Upper lobe of right lung (tissue), 1 donor: ENCODE measurements at regions not wholly inside any gene's neighbourhood (a gene's known extent, or its start where the extent isn't known, plus 50 kb on each side); places are given as distances from the start of the nearest gene placed in this dataset.
A peak's percentile ranks its signal among the peaks of the same experiment; 100 is the strongest.

ENCODE experiments used
- ATAC-seq: fragments of 200-7000 bp; cut with Tn5 transposase; one replicate; pipeline ENCODE4 v1.9.1; 2020; ENCODE audit warnings: mild to moderate bottlenecking, moderate library complexity
- DNase-seq: peaks from one replicate; pipeline ENCODE4 v3.0.0-alpha.2; 2020
- H3K27ac ChIP-seq: fragments of 200-600 bp; one replicate; pipeline ENCODE4 v1.8.0; 2022
- H3K27me3 ChIP-seq: fragments of 200-600 bp; one replicate; pipeline ENCODE4 v1.8.0; 2022; ENCODE audit warnings: mild to moderate bottlenecking
- H3K36me3 ChIP-seq: fragments of 200-600 bp; one replicate; pipeline ENCODE4 v1.8.0; 2022
- H3K4me1 ChIP-seq: fragments of 200-600 bp; one replicate; pipeline ENCODE4 v1.8.0; 2022
- H3K4me3 ChIP-seq: fragments of 200-600 bp; one replicate; pipeline ENCODE4 v1.8.0; 2022; ENCODE audit warnings: mild to moderate bottlenecking
- H3K9me3 ChIP-seq: fragments of 200-600 bp; one replicate; pipeline ENCODE4 v1.8.0; 2022
- intact Hi-C: fragments of 100-400 bp; cut with DNase I; formaldehyde crosslinking; loops from one replicate; pipeline ENCODE4 v1.11.0; 2022
- TF ChIP-seq, protein P1 (sequence below): fragments of 200-600 bp; IDR thresholded peaks from one replicate; pipeline ENCODE4 v1.8.0; 2022; ENCODE audit warnings: antibody characterized with exemption
- donor health status: DM: no; HTN: yes; CAD: no; lungs with severe emphysema.

DNA sequence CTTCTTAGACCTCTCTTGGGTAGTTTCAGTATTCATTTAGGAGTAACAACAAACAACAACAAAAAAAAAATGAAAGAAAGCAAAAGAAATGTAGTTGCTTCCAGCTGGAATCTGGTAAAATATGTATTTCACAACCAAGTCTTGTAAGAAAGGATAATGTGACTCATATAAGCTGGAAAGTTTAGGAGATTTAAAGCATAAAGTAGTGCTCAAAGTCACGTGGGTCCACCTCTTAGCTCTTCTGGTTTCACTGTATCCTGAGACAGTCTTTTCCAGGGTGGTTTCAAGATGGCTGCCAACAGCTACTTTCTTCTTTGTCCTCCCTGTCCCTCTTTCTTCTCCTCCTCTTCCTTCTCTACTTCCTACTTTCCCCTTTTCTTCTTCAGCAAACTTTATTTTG lies 69.5 kb upstream of the CDK13 start:
- Histone ChIP-seq H3K27ac (no peak overlapping the region), H3K9me3 (no peaks in the 10 kb centered on the region)
- intact Hi-C loops = no loop called here

DNA sequence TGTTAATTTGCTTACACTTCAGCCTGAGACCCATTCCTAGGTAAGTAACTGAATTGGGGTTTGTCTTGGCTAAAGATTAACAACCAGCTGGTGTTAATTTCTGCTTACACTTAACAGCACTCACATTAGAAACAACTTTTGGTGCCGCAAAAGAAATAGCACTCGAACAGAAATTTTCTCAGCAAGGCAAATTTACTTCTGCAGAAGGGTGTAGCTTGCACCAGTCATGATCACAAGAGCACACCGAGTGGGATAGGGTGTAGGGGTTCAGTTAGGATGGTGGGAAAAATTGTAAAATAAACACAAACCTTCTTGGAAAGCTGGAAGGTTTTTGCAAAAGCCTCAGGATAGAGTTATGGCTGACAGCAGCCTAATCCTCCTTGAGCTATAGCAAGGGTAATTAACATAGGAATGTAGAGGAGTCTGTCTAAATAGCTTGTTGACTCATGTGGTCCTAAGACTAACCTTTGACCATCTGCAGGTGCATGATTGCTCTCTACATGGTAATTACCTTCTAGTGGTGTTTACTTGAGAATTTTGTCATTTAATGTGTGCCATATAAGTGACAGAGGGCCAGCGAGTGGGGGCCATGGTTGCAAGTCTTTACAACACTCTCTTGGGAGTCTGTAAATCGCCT lies 67.8 kb upstream of the CDK13 start:
- Histone ChIP-seq H3K27me3 (no peaks in the 10 kb centered on the region), H3K4me1 (no peaks in the 10 kb centered on the region), H3K9me3 (no peaks in the 10 kb centered on the region), H3K36me3 (no peaks in the 10 kb centered on the region), H3K27ac (no peak overlapping the region), H3K4me3 (no peak overlapping the region)
- TF ChIP-seq, protein P1, sequence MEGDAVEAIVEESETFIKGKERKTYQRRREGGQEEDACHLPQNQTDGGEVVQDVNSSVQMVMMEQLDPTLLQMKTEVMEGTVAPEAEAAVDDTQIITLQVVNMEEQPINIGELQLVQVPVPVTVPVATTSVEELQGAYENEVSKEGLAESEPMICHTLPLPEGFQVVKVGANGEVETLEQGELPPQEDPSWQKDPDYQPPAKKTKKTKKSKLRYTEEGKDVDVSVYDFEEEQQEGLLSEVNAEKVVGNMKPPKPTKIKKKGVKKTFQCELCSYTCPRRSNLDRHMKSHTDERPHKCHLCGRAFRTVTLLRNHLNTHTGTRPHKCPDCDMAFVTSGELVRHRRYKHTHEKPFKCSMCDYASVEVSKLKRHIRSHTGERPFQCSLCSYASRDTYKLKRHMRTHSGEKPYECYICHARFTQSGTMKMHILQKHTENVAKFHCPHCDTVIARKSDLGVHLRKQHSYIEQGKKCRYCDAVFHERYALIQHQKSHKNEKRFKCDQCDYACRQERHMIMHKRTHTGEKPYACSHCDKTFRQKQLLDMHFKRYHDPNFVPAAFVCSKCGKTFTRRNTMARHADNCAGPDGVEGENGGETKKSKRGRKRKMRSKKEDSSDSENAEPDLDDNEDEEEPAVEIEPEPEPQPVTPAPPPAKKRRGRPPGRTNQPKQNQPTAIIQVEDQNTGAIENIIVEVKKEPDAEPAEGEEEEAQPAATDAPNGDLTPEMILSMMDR = no peak
- intact Hi-C loops = no loop called here
- no peak for ATAC-seq
- DNase-seq = no peak

More for the DNA sequence above, 69.5 kb upstream of the CDK13 start:
- TF ChIP-seq, protein P1 = no peak
- ATAC-seq (no peak), DNase-seq (no peak)
- Histone ChIP-seq H3K4me1 (no peaks in the 10 kb centered on the region), H3K4me3 (no peak overlapping the region), H3K27me3 (no peaks in the 10 kb centered on the region), H3K36me3 (no peaks in the 10 kb centered on the region)

DNA sequence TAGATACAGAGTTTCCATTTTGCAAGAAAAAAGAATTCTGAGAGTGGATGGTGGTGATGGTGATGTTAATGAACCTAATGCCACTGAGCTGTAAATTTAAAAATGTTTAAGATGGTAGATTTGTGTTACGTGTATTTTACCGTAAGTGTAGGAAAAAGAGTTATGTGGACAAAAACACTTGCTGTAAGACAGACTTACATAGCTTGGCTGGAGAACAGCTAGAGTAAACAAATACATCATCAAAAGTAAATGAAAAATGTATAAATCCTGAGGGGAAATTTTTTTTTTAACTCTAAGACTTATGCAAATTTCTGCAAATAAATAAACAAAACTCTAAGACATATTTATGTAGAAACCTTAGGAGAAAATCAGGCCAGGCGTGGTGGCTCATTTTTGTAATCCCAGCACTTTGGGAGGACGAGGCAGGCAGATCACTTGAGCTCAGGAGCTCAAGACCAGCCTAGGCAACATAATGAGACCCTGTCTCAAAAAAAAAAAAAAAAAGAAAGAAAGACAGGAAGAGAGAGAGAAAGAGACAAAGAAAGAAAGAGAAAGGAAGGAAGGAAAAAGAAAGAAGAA lies 66.2 kb upstream of the CDK13 start:
- intact Hi-C loops = no loop called here
- H3K27me3 ChIP-seq = no peaks in the 10 kb centered on the region

DNA sequence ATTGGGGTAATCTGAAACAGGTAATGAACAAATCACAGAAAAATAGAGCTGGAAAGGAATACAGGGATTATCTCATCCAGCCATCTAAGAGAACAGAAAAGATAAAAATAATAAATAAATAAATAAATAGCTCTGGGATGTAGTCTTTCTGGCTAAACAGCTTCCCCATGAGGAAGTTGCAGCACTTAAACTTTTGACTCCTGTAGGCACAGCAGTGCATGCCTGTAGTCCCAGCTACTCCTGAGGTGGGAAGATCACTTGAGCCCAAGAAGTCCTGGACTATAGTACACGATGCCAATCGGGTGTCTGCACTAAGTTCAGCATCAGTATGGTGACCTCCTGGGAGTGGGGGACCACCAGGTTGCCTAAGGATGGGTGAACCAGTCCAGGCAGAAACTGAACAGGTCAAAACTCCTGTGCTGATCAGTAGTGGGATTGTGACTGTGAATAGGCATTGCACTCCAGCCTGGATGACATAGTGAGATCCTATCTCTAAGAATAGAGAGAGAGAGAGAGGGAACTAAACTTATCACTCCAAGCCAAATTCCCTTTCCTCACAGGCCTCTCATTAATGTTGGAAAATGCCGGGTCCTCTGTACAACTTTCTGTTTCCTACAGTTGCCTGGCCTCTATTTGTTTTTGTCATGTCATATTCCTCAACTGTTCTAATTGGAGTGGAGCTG lies 61.7 kb upstream of the CDK13 start:
- no peak for DNase-seq
- H3K36me3 ChIP-seq = no peaks in the 10 kb centered on the region

More for the DNA sequence above, 66.2 kb upstream of the CDK13 start:
- H3K27ac ChIP-seq = no peak overlapping the region
- H3K4me1 ChIP-seq = no peaks in the 10 kb centered on the region
- TF ChIP-seq, protein P1 = no peak
- H3K36me3 ChIP-seq = no peaks in the 10 kb centered on the region
- H3K4me3 ChIP-seq = no peak overlapping the region
- ATAC-seq (no peak), DNase-seq (no peak)
- no peaks in the 10 kb centered on the region for H3K9me3 ChIP-seq

DNA sequence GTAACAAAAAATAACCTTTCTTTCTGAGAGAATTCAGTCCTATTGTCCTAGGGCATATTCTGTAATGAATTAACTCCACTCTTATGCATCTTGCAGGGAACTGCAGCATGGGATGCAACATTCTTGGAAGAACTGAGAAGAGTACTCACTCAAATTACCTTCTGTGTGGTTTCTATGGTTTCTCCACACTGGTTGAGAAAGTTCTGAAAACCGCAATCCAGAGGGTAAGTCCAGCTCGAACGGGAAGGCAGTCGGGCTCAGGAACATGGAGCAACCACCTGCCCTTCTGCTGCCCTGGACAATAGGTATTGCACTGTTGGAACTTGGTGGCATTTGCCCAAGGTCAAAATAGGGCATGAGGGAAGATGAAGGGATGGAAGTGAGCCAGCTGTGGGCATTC lies 59.6 kb upstream of the CDK13 start:
- Histone ChIP-seq H3K4me3 (no peak overlapping the region), H3K36me3 (no peaks in the 10 kb centered on the region), H3K27ac (no peak overlapping the region), H3K9me3 (no peaks in the 10 kb centered on the region), H3K4me1 (no peaks in the 10 kb centered on the region), H3K27me3 (no peaks in the 10 kb centered on the region)
- intact Hi-C loops = loop anchor here (10.0 kb wide), 1 partner anchor 164 kb away; no protein-coding TSS in a partner anchor
- DNase-seq (no peak), ATAC-seq (no peak)
- TF ChIP-seq, protein P1 = no peak

More for the DNA sequence above, 61.7 kb upstream of the CDK13 start:
- Histone ChIP-seq H3K27me3 (no peaks in the 10 kb centered on the region), H3K4me3 (no peak overlapping the region), H3K27ac (no peak overlapping the region), H3K9me3 (no peaks in the 10 kb centered on the region), H3K4me1 (no peaks in the 10 kb centered on the region)
- intact Hi-C loops = no loop called here
- ATAC-seq = peak; percentile 26
- TF ChIP-seq, protein P1 = no peak
